Lung (tissue), 11 donors: ENCODE measurements at regions not wholly inside any gene's neighbourhood (a gene's known extent, or its start where the extent isn't known, plus 50 kb on each side); places are given as distances from the start of the nearest gene placed in this dataset.

Experiments
- ATAC-seq: fragments of 200-7000 bp; cut with Tn5 transposase; one replicate; pipeline ENCODE4 v1.9.1; 2020; ENCODE audit warnings: moderate number of reproducible peaks; ENCODE audit not compliant: insufficient read depth, low FRiP score
- DNase-seq, 3 donors: peaks; one replicate each; pipeline ENCODE4 v3.0.0-alpha.2; 2013 to 2017
- H3K27ac ChIP-seq, 2 donors: one replicate each; pipeline ENCODE4 v1.5.1; 2013; ENCODE audit warnings: mild to moderate bottlenecking in 2 of 2, moderate library complexity in 2 of 2, control low read depth in 1 of 2, inconsistent platforms in 1 of 2, low read depth in 1 of 2, low read length in 1 of 2
- H3K27me3 ChIP-seq, 3 donors: one replicate each; pipeline ENCODE4 v1.5.1; 2013; ENCODE audit warnings: low read length in 2 of 3; ENCODE audit not compliant: control insufficient read depth in 3 of 3, insufficient read depth in 3 of 3
- H3K36me3 ChIP-seq, 4 donors: one replicate each; pipeline ENCODE4 v1.5.1; 2013; ENCODE audit warnings: low read length in 4 of 4, mild to moderate bottlenecking in 1 of 4, moderate library complexity in 1 of 4; ENCODE audit not compliant: control insufficient read depth in 4 of 4, insufficient read depth in 4 of 4
- H3K4me1 ChIP-seq, 5 donors: one replicate each; pipeline ENCODE4 v1.5.1; 2013; ENCODE audit warnings: low read length in 5 of 5, mild to moderate bottlenecking in 2 of 5, moderate library complexity in 1 of 5; ENCODE audit not compliant: control insufficient read depth in 5 of 5, insufficient read depth in 5 of 5
- H3K4me3 ChIP-seq: one replicate; pipeline ENCODE4 v1.5.1; 2013; ENCODE audit warnings: mild to moderate bottlenecking, control low read depth, moderate library complexity
- H3K9ac ChIP-seq, 2 donors: one replicate each; pipeline ENCODE4 v1.5.1; 2013; ENCODE audit warnings: low read length in 2 of 2, control low read depth in 1 of 2; ENCODE audit not compliant: insufficient read depth in 1 of 2
- H3K9me3 ChIP-seq, 4 donors: one replicate each; pipeline ENCODE4 v1.5.1; 2013; ENCODE audit warnings: low read length in 3 of 4, mild to moderate bottlenecking in 1 of 4, moderate library complexity in 1 of 4; ENCODE audit not compliant: control insufficient read depth in 4 of 4, insufficient read depth in 3 of 4
- WGBS, 2 donors: extraction: QIAGEN DNeasy Blood & Tissue Kit; methylation state at CpG; one replicate each; pipeline ENCODE4 v1.1.7; 2013; 5-methylcytosine and 5-hydroxymethylcytosine counted together
- TF ChIP-seq, protein P1 (sequence below): IDR thresholded peaks from 2 replicates; pipeline ENCODE4 v1.5.1; 2012; ENCODE audit warnings: mild to moderate bottlenecking; ENCODE audit errors: control extremely low read depth, extremely low read depth
- donor health status: control.
- donor health status: control.
- donor health status: Bipolar disorder and iron deficiency.
- donor health status: healthy.
- donor health status: DM: yes; HTN: yes; CAD: no.

- no peak overlapping the region for H3K27ac ChIP-seq
- no peak for DNase-seq
- TF ChIP-seq, protein P1, sequence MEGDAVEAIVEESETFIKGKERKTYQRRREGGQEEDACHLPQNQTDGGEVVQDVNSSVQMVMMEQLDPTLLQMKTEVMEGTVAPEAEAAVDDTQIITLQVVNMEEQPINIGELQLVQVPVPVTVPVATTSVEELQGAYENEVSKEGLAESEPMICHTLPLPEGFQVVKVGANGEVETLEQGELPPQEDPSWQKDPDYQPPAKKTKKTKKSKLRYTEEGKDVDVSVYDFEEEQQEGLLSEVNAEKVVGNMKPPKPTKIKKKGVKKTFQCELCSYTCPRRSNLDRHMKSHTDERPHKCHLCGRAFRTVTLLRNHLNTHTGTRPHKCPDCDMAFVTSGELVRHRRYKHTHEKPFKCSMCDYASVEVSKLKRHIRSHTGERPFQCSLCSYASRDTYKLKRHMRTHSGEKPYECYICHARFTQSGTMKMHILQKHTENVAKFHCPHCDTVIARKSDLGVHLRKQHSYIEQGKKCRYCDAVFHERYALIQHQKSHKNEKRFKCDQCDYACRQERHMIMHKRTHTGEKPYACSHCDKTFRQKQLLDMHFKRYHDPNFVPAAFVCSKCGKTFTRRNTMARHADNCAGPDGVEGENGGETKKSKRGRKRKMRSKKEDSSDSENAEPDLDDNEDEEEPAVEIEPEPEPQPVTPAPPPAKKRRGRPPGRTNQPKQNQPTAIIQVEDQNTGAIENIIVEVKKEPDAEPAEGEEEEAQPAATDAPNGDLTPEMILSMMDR, result no peak
- H3K9ac ChIP-seq, result no peak overlapping the region
- no peaks in the 10 kb centered on the region for H3K27me3 ChIP-seq
- peaks cover 0 to 5% (median 0%) of the 10 kb centered on the region in 4 donors for H3K9me3 ChIP-seq
- no peaks in the 10 kb centered on the region for H3K36me3 ChIP-seq
- H3K4me3 ChIP-seq, result no peak overlapping the region
- 67 to 72% methylated on average over 17 of the region's 17 CpGs for WGBS, 2 donors
- ATAC-seq, result no peak
- peaks cover 0 to 12% (median 0%) of the 10 kb centered on the region in 5 donors for H3K4me1 ChIP-seq
Observed at GRCh38 chr13:20349564-20350381, 117.7 kb upstream of the GJB6 start.

DNA sequence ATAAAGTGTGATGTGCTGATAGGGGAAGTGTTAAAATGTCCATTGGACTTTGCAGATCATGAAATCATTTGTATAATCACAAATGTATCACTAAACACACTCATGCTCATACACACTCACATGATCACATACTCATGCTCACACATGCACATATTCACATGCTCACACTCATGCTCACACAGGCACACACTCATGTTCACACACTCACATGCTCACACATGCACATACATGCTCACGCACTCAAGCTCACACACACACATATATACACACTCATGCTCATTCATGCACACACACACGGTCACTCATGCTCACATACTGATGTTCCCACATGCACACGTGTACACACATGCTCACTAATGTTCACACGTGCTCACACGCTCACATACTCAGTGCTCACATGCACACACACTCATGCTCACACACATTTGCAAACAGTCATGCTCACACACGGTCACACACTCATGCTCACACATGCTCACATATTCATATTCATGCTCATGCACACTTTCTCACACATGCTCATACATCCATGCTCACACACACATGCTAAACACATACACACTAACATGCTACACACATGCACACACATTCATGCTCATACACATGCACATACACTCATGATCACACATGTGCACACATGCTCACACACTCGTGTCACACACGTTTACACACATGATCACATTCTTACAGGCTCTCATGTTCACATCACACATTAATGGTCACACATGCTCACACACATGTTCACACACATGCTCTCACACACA, 116.7 kb upstream of the GJB6 start:
- H3K4me3 ChIP-seq, result no peak overlapping the region
- 93 to 97% methylated on average over 8 of the region's 8 CpGs for WGBS, 2 donors
- TF ChIP-seq, protein P1, result no peak
- peaks cover 0 to 12% (median 0%) of the 10 kb centered on the region in 5 donors for H3K4me1 ChIP-seq
- no peak overlapping the region for H3K27ac ChIP-seq
- H3K9me3 ChIP-seq, result peaks cover 0 to 5% (median 0%) of the 10 kb centered on the region in 4 donors
- no peaks in the 10 kb centered on the region for H3K36me3 ChIP-seq
- no peaks in the 10 kb centered on the region for H3K27me3 ChIP-seq
- DNase-seq, result no peak
- ATAC-seq, result no peak
- no peak overlapping the region for H3K9ac ChIP-seq

- DNase-seq, result no peak
Observed at GRCh38 chr13:20348018-20348417, 115.9 kb upstream of the GJB6 start.

More at GRCh38 chr13:20348018-20348417, 115.9 kb upstream of the GJB6 start:
- ATAC-seq, result no peak
- peaks cover 0 to 7% (median 0%) of the 10 kb centered on the region in 4 donors for H3K9me3 ChIP-seq
- TF ChIP-seq, protein P1, result no peak
- peaks cover 0 to 12% (median 0%) of the 10 kb centered on the region in 5 donors for H3K4me1 ChIP-seq
- no peak overlapping the region for H3K9ac ChIP-seq
- H3K36me3 ChIP-seq, result no peaks in the 10 kb centered on the region
- 97% methylated on average over 10 of the region's 10 CpGs for WGBS, 2 donors
- no peak overlapping the region for H3K4me3 ChIP-seq
- H3K27me3 ChIP-seq, result no peaks in the 10 kb centered on the region
- H3K27ac ChIP-seq, result no peak overlapping the region
